ENCODE measurements at regions not wholly inside any gene's neighbourhood (a gene's known extent, or its start where the extent isn't known, plus 50 kb on each side); places are given as distances from the start of the nearest gene placed in this dataset.
"Not testable (repeated sequence)": the region's sequence is repeated elsewhere in the genome, so short reads cannot be mapped to it uniquely, and the experiment has no call there.

DNA sequence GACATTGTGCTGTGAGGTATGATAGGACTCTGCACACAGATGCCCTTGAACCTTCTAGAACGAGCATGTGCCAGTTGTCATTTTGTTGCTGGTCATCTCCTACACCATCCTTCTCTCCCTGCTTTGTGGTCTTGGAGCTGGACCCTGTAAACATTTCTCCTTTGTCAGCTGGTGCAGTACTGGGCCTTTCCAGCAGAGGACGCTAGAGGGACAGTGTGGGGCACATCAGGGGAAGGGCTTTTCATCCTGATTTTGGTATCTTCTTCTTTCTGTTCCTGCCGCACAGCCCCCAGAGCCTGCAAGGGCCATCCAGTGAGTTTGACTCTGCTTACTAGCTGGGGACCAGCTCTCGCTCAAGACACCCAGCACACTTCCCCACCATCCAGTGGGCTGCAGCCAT, 484.6 kb downstream of the AACS start:
- no peak for DNase-seq (ENCODE audit: low read depth)
- peak; percentile 53 for TF ChIP-seq CTCF (IDR thresholded peaks at IDR 0.05; ENCODE audit: insufficient read depth, low read length)
- no peak overlapping the region for H3K4me3 ChIP-seq (ENCODE audit: low read depth, low read length)

DNA sequence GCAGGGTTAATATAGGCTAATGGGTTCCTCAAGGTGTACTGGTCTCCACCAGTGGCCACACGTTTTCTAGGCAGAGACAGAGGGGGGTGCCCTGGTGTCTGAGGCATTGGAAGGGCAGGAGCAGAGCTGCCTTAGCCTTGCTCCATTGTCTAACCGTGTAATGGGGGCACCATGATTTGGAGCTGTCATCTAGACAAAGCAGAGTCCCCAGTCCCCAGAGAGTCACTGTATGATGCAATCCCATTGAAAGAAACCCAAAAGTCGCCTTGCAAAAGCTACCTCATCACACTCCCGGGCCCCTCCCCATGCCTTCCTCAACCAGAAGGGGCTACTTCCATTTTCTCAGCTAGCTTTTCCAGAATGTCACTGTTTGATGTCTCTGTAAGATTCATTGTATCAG, 487.1 kb downstream of the AACS start:
- DNase-seq (ENCODE audit: low read depth): no peak
- H3K4me3 ChIP-seq (ENCODE audit: low read depth, low read length): no peak overlapping the region
- TF ChIP-seq CTCF (IDR thresholded peaks at IDR 0.05; ENCODE audit: insufficient read depth, low read length): no peak

DNA sequence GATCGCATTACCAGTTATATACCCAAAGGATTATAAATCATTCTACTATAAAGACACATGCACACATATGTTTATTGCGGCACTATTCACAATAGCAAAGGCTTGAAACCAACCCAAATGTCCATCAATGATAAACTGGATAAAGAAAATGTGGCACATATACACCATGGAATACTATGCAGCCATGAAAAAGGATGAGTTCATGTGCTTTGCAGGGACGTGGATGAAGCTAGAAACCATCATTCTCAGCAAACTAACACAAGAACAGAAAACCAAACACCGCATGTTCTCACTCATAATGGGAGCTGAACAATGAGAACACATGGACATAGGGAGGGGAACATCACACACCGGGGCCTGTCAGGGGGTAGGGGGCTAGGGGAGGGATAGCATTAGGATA, 495.8 kb downstream of the AACS start:
- not testable (repeated sequence) for DNase-seq (ENCODE audit: low read depth)

GRCh38 chr12:125564753-125565152, 499.5 kb downstream of the AACS start:
- no peak overlapping the region for H3K4me3 ChIP-seq (ENCODE audit: low read depth, low read length)
- DNase-seq (ENCODE audit: low read depth): no peak
- no peak for TF ChIP-seq CTCF (IDR thresholded peaks at IDR 0.05; ENCODE audit: insufficient read depth, low read length)

More for the DNA sequence above, 495.8 kb downstream of the AACS start:
- not testable (repeated sequence) for H3K4me3 ChIP-seq (ENCODE audit: low read depth, low read length)

- no peak overlapping the region for H3K4me3 ChIP-seq (ENCODE audit: low read depth, low read length)
- TF ChIP-seq CTCF (IDR thresholded peaks at IDR 0.05; ENCODE audit: insufficient read depth, low read length): no peak
- DNase-seq (ENCODE audit: low read depth): no peak
Measured at GRCh38 chr12:125567581-125567980, 502.3 kb downstream of the AACS start.

DNA sequence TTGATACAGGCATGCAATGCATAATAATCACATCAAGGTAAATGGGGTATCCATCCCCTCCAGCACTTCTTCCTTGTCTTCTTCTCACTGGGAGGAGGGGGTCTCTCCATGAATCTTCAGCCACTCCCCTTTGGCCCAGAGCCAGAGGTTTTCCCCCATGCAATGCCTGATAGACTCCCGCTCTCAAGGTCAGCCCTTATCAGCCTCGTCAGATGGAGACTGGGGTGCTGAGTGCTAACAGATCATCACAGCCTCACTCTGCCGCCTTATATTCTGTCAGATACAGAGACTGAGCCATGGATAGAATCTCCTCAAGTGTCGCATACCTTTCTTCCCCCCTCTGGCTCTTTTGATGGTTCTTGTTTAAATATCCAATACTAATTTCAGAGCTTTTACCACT, 503.1 kb downstream of the AACS start:
- no peak for DNase-seq (ENCODE audit: low read depth)
- TF ChIP-seq CTCF (IDR thresholded peaks at IDR 0.05; ENCODE audit: insufficient read depth, low read length): no peak
- H3K4me3 ChIP-seq (ENCODE audit: low read depth, low read length): no peak overlapping the region

- no peak for DNase-seq (ENCODE audit: low read depth)
- no peak for TF ChIP-seq CTCF (IDR thresholded peaks at IDR 0.05; ENCODE audit: insufficient read depth, low read length)
- H3K4me3 ChIP-seq (ENCODE audit: low read depth, low read length): no peak overlapping the region
Measured at GRCh38 chr12:125573271-125573670, 508.0 kb downstream of the AACS start.

All from fibroblast of the aortic adventitia (primary cell).